HepG2 (cell line): ENCODE measurements at regions not wholly inside any gene's neighbourhood (a gene's known extent, or its start where the extent isn't known, plus 50 kb on each side); places are given as distances from the start of the nearest gene placed in this dataset.

Experiments used
- ATAC-seq: fragments of 200-7000 bp; cut with Tn5 transposase; 3 replicates; pipeline ENCODE4 v1.9.1; 2020; ENCODE audit warnings: mild to moderate bottlenecking, moderate library complexity
- BruUV-seq: library from RNA; stranded (reverse); fragments of 400-500 nt; replicated peaks from 2 replicates; lab custom pipeline; 2021; lab: Mats Ljungman, UMichigan
- CTCF ChIA-PET: fragments of 300-600 bp; formaldehyde crosslinking; extraction: SDS; loops from one replicate; lab custom pipeline; 2021; ENCODE audit warnings: low total read pairs, inconsistent platforms, low intra/inter-chr PET ratio; lab: Yijun Ruan, JAX
- POLR2A ChIA-PET: fragments of 350-600 bp; sonication (Branson Sonifier 250); formaldehyde crosslinking; loops from one replicate; lab custom pipeline; 2020; ENCODE audit warnings: antibody characterized with exemption, inconsistent platforms; lab: Yijun Ruan, JAX
- DNase-seq: peaks from one replicate; pipeline ENCODE4 v3.0.0-alpha.2; 2015; ENCODE audit warnings: low spot score
- FAIRE-seq: peaks from 3 replicates; lab custom pipeline; 2011; peaks lifted over from hg19 to GRCh38; lab: Jason Lieb, UNC
- H2AFZ ChIP-seq: one replicate; pipeline ENCODE4 v1.6.1; 2011; ENCODE audit warnings: low read length, inconsistent platforms
- H3K27ac ChIP-seq: fragments of 300-600 bp; 3 replicates; pipeline ENCODE4 v1.8.0; 2011; ENCODE audit warnings: mixed run types, mild to moderate bottlenecking, mixed read lengths, low read length, inconsistent platforms; ENCODE audit not compliant: insufficient read depth; ENCODE audit errors: extremely low read length
- H3K27me3 ChIP-seq, 2 experiments: fragments of 200-600 bp in 1 of 2; 2 replicates in 1 of 2; 3 replicates in 1 of 2; pipeline versions ENCODE4 v1.6.0 to v1.8.0; 2011; ENCODE audit warnings: low read length in 2 of 2, mild to moderate bottlenecking in 2 of 2, moderate library complexity in 2 of 2, inconsistent platforms in 1 of 2; ENCODE audit not compliant: insufficient read depth in 2 of 2, control insufficient read depth in 1 of 2
- H3K36me3 ChIP-seq, 2 experiments: fragments of 200-600 bp in 1 of 2; replicated peaks in 1 of 2; 2 replicates in 1 of 2; 3 replicates in 1 of 2; pipeline versions ENCODE4 v1.5.1 to v1.8.0; 2011; ENCODE audit warnings: low read length in 2 of 2, inconsistent platforms in 1 of 2; ENCODE audit not compliant: insufficient read depth in 2 of 2, control insufficient read depth in 1 of 2
- H3K4me1 ChIP-seq: 2 replicates; pipeline ENCODE4 v1.5.1; 2012; ENCODE audit warnings: low read length, inconsistent platforms; ENCODE audit not compliant: insufficient read depth
- H3K4me2 ChIP-seq: 2 replicates; pipeline ENCODE4 v1.6.0; 2011; ENCODE audit warnings: low read depth, low read length, inconsistent platforms
- H3K4me3 ChIP-seq, 3 experiments: fragments of 200-600 bp in 1 of 3; sonication (generic), shearing (Covaris generic) in 1 of 3; replicated peaks in 1 of 3; 2 replicates each; pipeline ENCODE4 v1.5.1; 2011 to 2016; ENCODE audit warnings: low read length in 3 of 3, inconsistent platforms in 2 of 3, low read depth in 2 of 3, mild to moderate bottlenecking in 2 of 3, control low read depth in 1 of 3, mixed read lengths in 1 of 3; ENCODE audit not compliant: insufficient read depth in 1 of 3
- H3K79me2 ChIP-seq: one replicate; pipeline ENCODE4 v1.6.1; 2011; ENCODE audit warnings: low read length, inconsistent platforms; ENCODE audit not compliant: insufficient read depth
- H3K9ac ChIP-seq: 2 replicates; pipeline ENCODE4 v1.6.0; 2011; ENCODE audit warnings: mild to moderate bottlenecking, low read depth, low read length, inconsistent platforms; ENCODE audit not compliant: insufficient read depth
- H3K9me3 ChIP-seq: 2 replicates; pipeline ENCODE4 v1.5.1; 2012; ENCODE audit warnings: mild to moderate bottlenecking, low read length
- H4K20me1 ChIP-seq: 2 replicates; pipeline ENCODE4 v1.6.0; 2011; ENCODE audit warnings: inconsistent platforms, mild to moderate bottlenecking, low read length, moderate library complexity; ENCODE audit not compliant: insufficient read depth
- ATAD3A ChIP-seq: sonication (generic); formaldehyde crosslinking; IDR thresholded peaks from 2 replicates; pipeline ENCODE4 v1.4.0; 2020; ENCODE audit warnings: missing genetic modification reagents
- FOXC1 ChIP-seq: sonication (generic); formaldehyde crosslinking; IDR thresholded peaks from 2 replicates; pipeline ENCODE4 v1.8.0; 2022; ENCODE audit warnings: mild to moderate bottlenecking, missing genetic modification reagents, borderline replicate concordance
- HHEX ChIP-seq: IDR thresholded peaks from 2 replicates; pipeline ENCODE4 v1.6.1; 2016; ENCODE audit warnings: control low read depth
- POLR2AphosphoS2 ChIP-seq: IDR thresholded peaks from 2 replicates; pipeline ENCODE4 v1.6.1; 2011; ENCODE audit warnings: low read depth, low read length, improper control_type of control experiment
- RELA ChIP-seq: sonication (generic); formaldehyde crosslinking; IDR thresholded peaks from 2 replicates; pipeline ENCODE4 v1.4.0; 2020; ENCODE audit warnings: missing genetic modification reagents
- SMAD1 ChIP-seq: sonication (generic); formaldehyde crosslinking; IDR thresholded peaks from 2 replicates; pipeline ENCODE4 v1.4.0; 2020; ENCODE audit warnings: missing genetic modification reagents, low read depth, mild to moderate bottlenecking, borderline replicate concordance
- TGIF2 ChIP-seq: IDR thresholded peaks from 2 replicates; pipeline ENCODE4 v1.6.1; 2016; ENCODE audit warnings: control low read depth, missing compliant biosample characterization
- ZBTB43 ChIP-seq: sonication (generic); formaldehyde crosslinking; conservative IDR thresholded peaks from 2 replicates; pipeline ENCODE4 v1.4.0; 2020; ENCODE audit warnings: missing genetic modification reagents
- ZFP36L1 ChIP-seq: sonication (generic); formaldehyde crosslinking; IDR thresholded peaks from 2 replicates; pipeline ENCODE4 v1.8.0; 2022; ENCODE audit warnings: mild to moderate bottlenecking, missing genetic modification reagents, moderate library complexity
- ZNF160 ChIP-seq: sonication (generic); formaldehyde crosslinking; IDR thresholded peaks from 2 replicates; pipeline ENCODE4 v1.8.0; 2022; ENCODE audit warnings: mild to moderate bottlenecking, inconsistent platforms, missing genetic modification reagents
- ZNF256 ChIP-seq: sonication (generic); formaldehyde crosslinking; conservative IDR thresholded peaks from 2 replicates; pipeline ENCODE4 v1.4.0; 2020; ENCODE audit warnings: missing genetic modification reagents
- ZNF350 ChIP-seq: sonication (generic); formaldehyde crosslinking; IDR thresholded peaks from 2 replicates; pipeline ENCODE4 v1.4.0; 2020; ENCODE audit warnings: mild to moderate bottlenecking, low read depth, missing genetic modification reagents, borderline replicate concordance
- ZNF496 ChIP-seq: sonication (generic); formaldehyde crosslinking; IDR thresholded peaks from 2 replicates; pipeline ENCODE4 v1.8.1; 2023; ENCODE audit warnings: mild to moderate bottlenecking, moderate library complexity, missing genetic modification reagents; ENCODE audit not compliant: insufficient replicate concordance
- ZNF609 ChIP-seq: sonication (generic); formaldehyde crosslinking; IDR thresholded peaks from 2 replicates; pipeline ENCODE4 v1.4.0; 2020; ENCODE audit warnings: mild to moderate bottlenecking, missing genetic modification reagents, borderline replicate concordance
- WGBS: methylation state at CpG from one replicate; pipeline ENCODE4 v1.1.6; 2017; ENCODE audit warnings: low lambda C conversion rate; 5-methylcytosine and 5-hydroxymethylcytosine counted together
- in situ Hi-C: cut with HindIII; loops from 2 replicates; pipeline ENCODE4 v1.10.0; 2017; ENCODE audit warnings: low pct_unique_long_range_greater_than_20kb; ENCODE audit not compliant: extremely low pct_ligation_motif_present
- intact Hi-C: fragments of 100-400 bp; cut with micrococcal nuclease; formaldehyde crosslinking; loops from one replicate; pipeline ENCODE4 v1.10.0; 2022; ENCODE audit not compliant: unreplicated experiment
- TF ChIP-seq, protein P1 (sequence below): sonication (generic); formaldehyde crosslinking; IDR thresholded peaks from 2 replicates; pipeline ENCODE4 v1.5.1; 2020; ENCODE audit warnings: missing genetic modification reagents, mild to moderate bottlenecking, borderline replicate concordance
- TF ChIP-seq, protein P2 (sequence below): sonication (generic); formaldehyde crosslinking; IDR thresholded peaks from 2 replicates; pipeline ENCODE4 v1.8.1; 2023; ENCODE audit warnings: mild to moderate bottlenecking, moderate library complexity, missing genetic modification reagents

GRCh38 chr11:28625532-28625931 is 517.3 kb downstream of the METTL15 start (continued):
- no peak for TF ChIP-seq RELA
- TF ChIP-seq ZNF350 (CRISPR knock-in tag) = no peak

DNA sequence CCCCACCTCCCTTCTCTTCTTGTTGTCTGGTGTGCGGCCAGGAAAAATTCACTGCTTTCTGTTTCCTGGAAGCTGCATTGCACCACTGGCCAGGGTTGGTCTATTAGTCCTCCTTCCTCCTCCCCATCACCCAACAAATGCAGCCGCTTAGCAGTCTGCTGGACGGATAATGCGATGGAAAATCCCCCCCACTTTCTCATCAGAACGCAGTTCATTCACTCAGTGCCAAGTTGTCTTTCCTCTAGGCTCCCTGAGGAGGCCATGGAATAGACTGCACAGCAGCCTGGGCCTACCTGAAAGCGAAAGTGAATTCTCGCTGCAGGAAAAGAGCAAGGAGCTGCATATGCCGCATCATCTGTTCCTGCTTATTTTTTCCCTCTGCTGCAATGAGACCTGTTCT is 513.6 kb downstream of the METTL15 start:
- Histone ChIP-seq H3K4me3 (no peak overlapping the region), H3K9ac (no peak overlapping the region), H4K20me1 (no peaks in the 10 kb centered on the region), H3K27me3 (peaks cover 0 to 4% of the 10 kb centered on the region in 2 experiments; a peak in 1 of 5 replicates), H3K27ac (no peak overlapping the region), H2AFZ (no peak overlapping the region), H3K36me3 (no peaks in the 10 kb centered on the region), H3K79me2 (no peaks in the 10 kb centered on the region), H3K9me3 (no peaks in the 10 kb centered on the region), H3K4me1 (no peaks in the 10 kb centered on the region), H3K4me2 (peak overlapping the region; percentile 15; the same call in 1 of the 2 replicates)
- WGBS = 44% methylated on average over 8 of the region's 8 CpGs
- FAIRE-seq = no peak
- CTCF ChIA-PET = no interaction called here
- POLR2A ChIA-PET = no interaction called here
- no TSS peak for BruUV-seq
- no peak for DNase-seq
- peak; percentile 84 for ATAC-seq
- intact Hi-C loops (no loop called here), in situ Hi-C loops (no loop called here)
- no peak for TF ChIP-seq ZNF160
- no peak for TF ChIP-seq ZFP36L1 (CRISPR knock-in tag)
- no peak for TF ChIP-seq ATAD3A (CRISPR knock-in tag)
- TF ChIP-seq ZNF496 = no peak
- TF ChIP-seq ZNF609 (CRISPR knock-in tag) = no peak
- no peak for TF ChIP-seq TGIF2 (CRISPR knock-in tag)
- no peak for TF ChIP-seq POLR2AphosphoS2
- no peak for TF ChIP-seq SMAD1 (CRISPR knock-in tag)
- no peak for TF ChIP-seq HHEX (CRISPR knock-in tag)
- TF ChIP-seq, protein P1, sequence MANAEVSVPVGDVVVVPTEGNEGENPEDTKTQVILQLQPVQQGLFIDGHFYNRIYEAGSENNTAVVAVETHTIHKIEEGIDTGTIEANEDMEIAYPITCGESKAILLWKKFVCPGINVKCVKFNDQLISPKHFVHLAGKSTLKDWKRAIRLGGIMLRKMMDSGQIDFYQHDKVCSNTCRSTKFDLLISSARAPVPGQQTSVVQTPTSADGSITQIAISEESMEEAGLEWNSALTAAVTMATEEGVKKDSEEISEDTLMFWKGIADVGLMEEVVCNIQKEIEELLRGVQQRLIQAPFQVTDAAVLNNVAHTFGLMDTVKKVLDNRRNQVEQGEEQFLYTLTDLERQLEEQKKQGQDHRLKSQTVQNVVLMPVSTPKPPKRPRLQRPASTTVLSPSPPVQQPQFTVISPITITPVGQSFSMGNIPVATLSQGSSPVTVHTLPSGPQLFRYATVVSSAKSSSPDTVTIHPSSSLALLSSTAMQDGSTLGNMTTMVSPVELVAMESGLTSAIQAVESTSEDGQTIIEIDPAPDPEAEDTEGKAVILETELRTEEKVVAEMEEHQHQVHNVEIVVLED (CRISPR knock-in tag) = no peak
- no peak for TF ChIP-seq ZNF256 (CRISPR knock-in tag)
- no peak for TF ChIP-seq FOXC1 (CRISPR knock-in tag)
- no peak for TF ChIP-seq ZBTB43 (CRISPR knock-in tag)
- TF ChIP-seq, protein P2, sequence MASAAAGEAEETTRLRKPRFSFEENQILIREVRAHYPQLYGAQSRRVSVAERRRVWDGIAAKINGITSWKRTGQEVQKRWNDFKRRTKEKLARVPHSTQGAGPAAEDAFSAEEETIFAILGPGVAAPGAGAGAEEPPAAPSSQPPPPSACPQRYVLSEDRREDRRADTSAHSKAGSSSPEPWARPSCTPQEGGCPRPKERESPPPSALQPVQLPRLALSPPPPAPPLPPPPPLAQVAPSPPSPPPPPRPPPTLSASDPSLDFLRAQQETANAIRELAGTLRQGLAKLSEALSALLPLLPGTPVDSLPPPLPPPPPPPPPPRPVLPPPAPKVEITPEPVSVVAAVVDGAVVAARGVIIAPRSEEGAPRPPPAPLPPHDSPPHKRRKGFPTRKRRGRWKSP = no peak
